Activated effector memory CD4-positive, alpha-beta T cell treated with Interleukin-2 at 50 U/mL for 16 hours (primary cell): ENCODE measurements at regions not wholly inside any gene's neighbourhood (a gene's known extent, or its start where the extent isn't known, plus 50 kb on each side); places are given as distances from the start of the nearest gene placed in this dataset.
"Not testable (repeated sequence)": the region's sequence is repeated elsewhere in the genome, so short reads cannot be mapped to it uniquely, and the experiment has no call there.

Experiments used
- DNase-seq: peaks from one replicate; pipeline ENCODE4 v3.0.0-alpha.2; 2020

- not testable (repeated sequence) for DNase-seq
Measured at GRCh38 chr13:18628928-18629327, 552.7 kb downstream of the TUBA3C start.

GRCh38 chr13:18628428-18628827 lies 553.2 kb downstream of the TUBA3C start:
- no peak for DNase-seq

- not testable (repeated sequence) for DNase-seq
Measured at GRCh38 chr13:18624061-18624460, 557.6 kb downstream of the TUBA3C start.

- not testable (repeated sequence) for DNase-seq
Measured at GRCh38 chr13:18618442-18618841, 563.2 kb downstream of the TUBA3C start.

GRCh38 chr13:18610476-18610875 lies 571.1 kb downstream of the TUBA3C start:
- not testable (repeated sequence) for DNase-seq

- DNase-seq = not testable (repeated sequence)
Measured at GRCh38 chr13:18609371-18609770, 572.3 kb downstream of the TUBA3C start.

GRCh38 chr13:18608851-18609250 lies 572.8 kb downstream of the TUBA3C start:
- DNase-seq = not testable (repeated sequence)

GRCh38 chr13:18600366-18600765 lies 581.3 kb downstream of the TUBA3C start:
- not testable (repeated sequence) for DNase-seq

GRCh38 chr13:18599791-18600211 lies 581.8 kb downstream of the TUBA3C start:
- not testable (repeated sequence) for DNase-seq

GRCh38 chr13:18598543-18598942 lies 583.1 kb downstream of the TUBA3C start:
- DNase-seq = not testable (repeated sequence)

- DNase-seq = not testable (repeated sequence)
Measured at GRCh38 chr13:18597940-18598339, 583.7 kb downstream of the TUBA3C start.

- not testable (repeated sequence) for DNase-seq
Measured at GRCh38 chr13:18577103-18577502, 604.5 kb downstream of the TUBA3C start.

- DNase-seq = not testable (repeated sequence)
Measured at GRCh38 chr13:18567890-18568289, 613.7 kb downstream of the TUBA3C start.
